Liver (tissue), 8 donors: ENCODE measurements at regions not wholly inside any gene's neighbourhood (a gene's known extent, or its start where the extent isn't known, plus 50 kb on each side); places are given as distances from the start of the nearest gene placed in this dataset.

Source experiments
- DNase-seq: peaks from one replicate; pipeline ENCODE4 v3.0.0-alpha.2; 2017; ENCODE audit warnings: low spot score
- H3K27ac ChIP-seq, 2 donors: one replicate each; pipeline ENCODE4 v1.7.0; 2013; ENCODE audit warnings: inconsistent platforms in 2 of 2, low read length in 2 of 2, control low read depth in 1 of 2, low read depth in 1 of 2, mild to moderate bottlenecking in 1 of 2
- H3K27me3 ChIP-seq, 4 donors: one replicate each; pipeline versions ENCODE4 v1.6.1 to v1.7.0; 2013; ENCODE audit warnings: low read length in 3 of 4, inconsistent platforms in 1 of 4, mild to moderate bottlenecking in 1 of 4, moderate library complexity in 1 of 4; ENCODE audit not compliant: control insufficient read depth in 4 of 4, insufficient read depth in 4 of 4
- H3K36me3 ChIP-seq, 4 donors: one replicate each; pipeline versions ENCODE4 v1.6.1 to v1.7.0; 2013; ENCODE audit warnings: low read length in 3 of 4, mild to moderate bottlenecking in 3 of 4, low read depth in 1 of 4, moderate library complexity in 1 of 4; ENCODE audit not compliant: control insufficient read depth in 4 of 4, insufficient read depth in 3 of 4
- H3K4me1 ChIP-seq, 4 donors: one replicate each; pipeline versions ENCODE4 v1.6.1 to v1.7.0; 2013; ENCODE audit warnings: low read length in 3 of 4, mild to moderate bottlenecking in 3 of 4, moderate library complexity in 1 of 4; ENCODE audit not compliant: control insufficient read depth in 4 of 4, insufficient read depth in 4 of 4
- H3K4me3 ChIP-seq, 3 donors: one replicate each; pipeline versions ENCODE4 v1.6.1 to v1.7.0; 2013; ENCODE audit warnings: low read length in 3 of 3, control low read depth in 1 of 3, low read depth in 1 of 3, mild to moderate bottlenecking in 1 of 3
- H3K9ac ChIP-seq, 2 donors: one replicate each; pipeline ENCODE4 v1.7.0; 2013; ENCODE audit warnings: low read length in 2 of 2, mild to moderate bottlenecking in 2 of 2, moderate library complexity in 2 of 2, control low read depth in 1 of 2, low read depth in 1 of 2
- H3K9me3 ChIP-seq, 4 donors: one replicate each; pipeline versions ENCODE4 v1.6.1 to v1.7.0; 2013; ENCODE audit warnings: low read length in 3 of 4; ENCODE audit not compliant: control insufficient read depth in 4 of 4
- EGR1 ChIP-seq, 2 donors: IDR thresholded peaks; 2 replicates each; pipeline ENCODE4 v1.6.1; 2016 to 2018; ENCODE audit warnings: antibody characterized with exemption in 2 of 2, low read depth in 2 of 2
- FOXA1 ChIP-seq: IDR thresholded peaks from 2 replicates; pipeline ENCODE4 v1.6.1; 2016; ENCODE audit warnings: antibody characterized with exemption
- FOXA2 ChIP-seq: IDR thresholded peaks from 2 replicates; pipeline ENCODE4 v1.6.1; 2016; ENCODE audit warnings: antibody characterized with exemption
- GABPA ChIP-seq, 2 donors: IDR thresholded peaks in 1 of 2; conservative IDR thresholded peaks in 1 of 2; 2 replicates each; pipeline ENCODE4 v1.6.1; 2016; ENCODE audit warnings: antibody characterized with exemption in 2 of 2, mild to moderate bottlenecking in 1 of 2, moderate library complexity in 1 of 2
- HNF4A ChIP-seq, 2 donors: conservative IDR thresholded peaks; 2 replicates each; pipeline ENCODE4 v1.6.1; 2016; ENCODE audit warnings: antibody characterized with exemption in 2 of 2, mild to moderate bottlenecking in 2 of 2
- HNF4G ChIP-seq: IDR thresholded peaks from 2 replicates; pipeline ENCODE4 v1.6.1; 2016; ENCODE audit warnings: antibody characterized with exemption
- JUND ChIP-seq, 2 donors: IDR thresholded peaks; 2 replicates each; pipeline ENCODE4 v1.6.1; 2016; ENCODE audit warnings: antibody characterized with exemption in 2 of 2
- NR2F2 ChIP-seq: IDR thresholded peaks from 2 replicates; pipeline ENCODE4 v1.6.1; 2016; ENCODE audit warnings: antibody characterized with exemption
- RAD21 ChIP-seq, 2 donors: IDR thresholded peaks; 2 replicates each; pipeline ENCODE4 v1.6.1; 2016; ENCODE audit warnings: antibody characterized with exemption in 2 of 2, mild to moderate bottlenecking in 2 of 2
- RXRA ChIP-seq, 2 donors: IDR thresholded peaks; 2 replicates each; pipeline ENCODE4 v1.6.1; 2017 to 2018; ENCODE audit warnings: antibody characterized with exemption in 2 of 2, mild to moderate bottlenecking in 1 of 2
- SP1 ChIP-seq: IDR thresholded peaks from 2 replicates; pipeline ENCODE4 v1.6.1; 2018; ENCODE audit warnings: antibody characterized with exemption, mild to moderate bottlenecking
- TAF1 ChIP-seq: conservative IDR thresholded peaks from 2 replicates; pipeline ENCODE4 v1.6.1; 2016; ENCODE audit warnings: antibody characterized with exemption, mild to moderate bottlenecking
- YY1 ChIP-seq: IDR thresholded peaks from 2 replicates; pipeline ENCODE4 v1.6.1; 2016; ENCODE audit warnings: antibody characterized with exemption, mild to moderate bottlenecking
- WGBS: extraction: QIAGEN DNeasy Blood & Tissue Kit; methylation state at CpG from one replicate; pipeline ENCODE4 v1.1.7; 2013; 5-methylcytosine and 5-hydroxymethylcytosine counted together
- TF ChIP-seq, protein P1 (sequence below): IDR thresholded peaks from 2 replicates; pipeline ENCODE4 v1.6.1; 2016; ENCODE audit warnings: antibody characterized with exemption
- TF ChIP-seq, protein P2 (sequence below): IDR thresholded peaks from 2 replicates; pipeline ENCODE4 v1.6.1; 2016; ENCODE audit warnings: antibody characterized with exemption
- TF ChIP-seq, protein P3 (sequence below): fragments of 150-350 bp; IDR thresholded peaks from 2 replicates; pipeline ENCODE4 v1.5.1; 2017; ENCODE audit warnings: improper control_type of control experiment, low read depth, low read length; ENCODE audit not compliant: missing input control
- TF ChIP-seq, protein P4 (sequence below): IDR thresholded peaks from 2 replicates; pipeline ENCODE4 v1.6.1; 2016; ENCODE audit warnings: antibody characterized with exemption, mild to moderate bottlenecking
- TF ChIP-seq, protein P5 (sequence below): IDR thresholded peaks from 2 replicates; pipeline ENCODE4 v1.6.1; 2016; ENCODE audit warnings: antibody characterized with exemption
- donor health status: healthy.
- donor health status: healthy.
- donor health status: healthy.
- donor health status: healthy.
- donor health status: healthy.

DNA sequence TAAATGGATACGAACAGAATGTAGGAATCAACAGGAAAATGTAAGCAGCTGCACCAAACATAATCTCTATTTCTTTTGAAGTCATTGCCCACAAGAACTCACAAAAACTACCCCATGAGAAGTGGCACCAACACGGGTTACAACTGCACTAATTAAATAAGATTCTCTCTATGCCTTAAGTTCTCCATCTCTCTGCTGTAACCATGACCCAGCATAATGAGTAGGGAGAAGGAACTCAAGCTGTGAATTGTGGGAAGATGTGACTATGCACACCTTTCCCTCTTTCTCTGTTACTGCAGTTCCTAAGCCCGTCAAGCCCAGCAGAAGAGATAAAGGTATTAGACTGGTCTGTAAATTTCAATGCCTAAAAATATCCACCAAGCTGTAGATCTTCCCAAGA, 614.0 kb downstream of the USP25 start:
- no peak overlapping the region for H3K9ac ChIP-seq
- no peak overlapping the region for H3K4me3 ChIP-seq
- no peaks in the 10 kb centered on the region for H3K9me3 ChIP-seq
- TF ChIP-seq, protein P1, sequence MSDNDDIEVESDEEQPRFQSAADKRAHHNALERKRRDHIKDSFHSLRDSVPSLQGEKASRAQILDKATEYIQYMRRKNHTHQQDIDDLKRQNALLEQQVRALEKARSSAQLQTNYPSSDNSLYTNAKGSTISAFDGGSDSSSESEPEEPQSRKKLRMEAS = no peak
- no peak for TF ChIP-seq TAF1
- TF ChIP-seq EGR1 (IDR thresholded peaks at IDR 0.05; ENCODE audit: low read depth in 2 of 2) = no peak
- no peak for TF ChIP-seq FOXA2
- TF ChIP-seq RAD21 (IDR thresholded peaks at IDR 0.05) = no peak
- no peak for TF ChIP-seq JUND (IDR thresholded peaks at IDR 0.05)
- TF ChIP-seq, protein P2, sequence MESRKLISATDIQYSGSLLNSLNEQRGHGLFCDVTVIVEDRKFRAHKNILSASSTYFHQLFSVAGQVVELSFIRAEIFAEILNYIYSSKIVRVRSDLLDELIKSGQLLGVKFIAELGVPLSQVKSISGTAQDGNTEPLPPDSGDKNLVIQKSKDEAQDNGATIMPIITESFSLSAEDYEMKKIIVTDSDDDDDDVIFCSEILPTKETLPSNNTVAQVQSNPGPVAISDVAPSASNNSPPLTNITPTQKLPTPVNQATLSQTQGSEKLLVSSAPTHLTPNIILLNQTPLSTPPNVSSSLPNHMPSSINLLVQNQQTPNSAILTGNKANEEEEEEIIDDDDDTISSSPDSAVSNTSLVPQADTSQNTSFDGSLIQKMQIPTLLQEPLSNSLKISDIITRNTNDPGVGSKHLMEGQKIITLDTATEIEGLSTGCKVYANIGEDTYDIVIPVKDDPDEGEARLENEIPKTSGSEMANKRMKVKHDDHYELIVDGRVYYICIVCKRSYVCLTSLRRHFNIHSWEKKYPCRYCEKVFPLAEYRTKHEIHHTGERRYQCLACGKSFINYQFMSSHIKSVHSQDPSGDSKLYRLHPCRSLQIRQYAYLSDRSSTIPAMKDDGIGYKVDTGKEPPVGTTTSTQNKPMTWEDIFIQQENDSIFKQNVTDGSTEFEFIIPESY = no peak
- TF ChIP-seq, protein P3, sequence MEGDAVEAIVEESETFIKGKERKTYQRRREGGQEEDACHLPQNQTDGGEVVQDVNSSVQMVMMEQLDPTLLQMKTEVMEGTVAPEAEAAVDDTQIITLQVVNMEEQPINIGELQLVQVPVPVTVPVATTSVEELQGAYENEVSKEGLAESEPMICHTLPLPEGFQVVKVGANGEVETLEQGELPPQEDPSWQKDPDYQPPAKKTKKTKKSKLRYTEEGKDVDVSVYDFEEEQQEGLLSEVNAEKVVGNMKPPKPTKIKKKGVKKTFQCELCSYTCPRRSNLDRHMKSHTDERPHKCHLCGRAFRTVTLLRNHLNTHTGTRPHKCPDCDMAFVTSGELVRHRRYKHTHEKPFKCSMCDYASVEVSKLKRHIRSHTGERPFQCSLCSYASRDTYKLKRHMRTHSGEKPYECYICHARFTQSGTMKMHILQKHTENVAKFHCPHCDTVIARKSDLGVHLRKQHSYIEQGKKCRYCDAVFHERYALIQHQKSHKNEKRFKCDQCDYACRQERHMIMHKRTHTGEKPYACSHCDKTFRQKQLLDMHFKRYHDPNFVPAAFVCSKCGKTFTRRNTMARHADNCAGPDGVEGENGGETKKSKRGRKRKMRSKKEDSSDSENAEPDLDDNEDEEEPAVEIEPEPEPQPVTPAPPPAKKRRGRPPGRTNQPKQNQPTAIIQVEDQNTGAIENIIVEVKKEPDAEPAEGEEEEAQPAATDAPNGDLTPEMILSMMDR = no peak
- no peak for TF ChIP-seq RXRA (IDR thresholded peaks at IDR 0.05)
- TF ChIP-seq HNF4A (conservative IDR thresholded peaks at IDR 0.05) = no peak
- TF ChIP-seq SP1 = no peak
- TF ChIP-seq FOXA1 = no peak
- TF ChIP-seq, protein P4, sequence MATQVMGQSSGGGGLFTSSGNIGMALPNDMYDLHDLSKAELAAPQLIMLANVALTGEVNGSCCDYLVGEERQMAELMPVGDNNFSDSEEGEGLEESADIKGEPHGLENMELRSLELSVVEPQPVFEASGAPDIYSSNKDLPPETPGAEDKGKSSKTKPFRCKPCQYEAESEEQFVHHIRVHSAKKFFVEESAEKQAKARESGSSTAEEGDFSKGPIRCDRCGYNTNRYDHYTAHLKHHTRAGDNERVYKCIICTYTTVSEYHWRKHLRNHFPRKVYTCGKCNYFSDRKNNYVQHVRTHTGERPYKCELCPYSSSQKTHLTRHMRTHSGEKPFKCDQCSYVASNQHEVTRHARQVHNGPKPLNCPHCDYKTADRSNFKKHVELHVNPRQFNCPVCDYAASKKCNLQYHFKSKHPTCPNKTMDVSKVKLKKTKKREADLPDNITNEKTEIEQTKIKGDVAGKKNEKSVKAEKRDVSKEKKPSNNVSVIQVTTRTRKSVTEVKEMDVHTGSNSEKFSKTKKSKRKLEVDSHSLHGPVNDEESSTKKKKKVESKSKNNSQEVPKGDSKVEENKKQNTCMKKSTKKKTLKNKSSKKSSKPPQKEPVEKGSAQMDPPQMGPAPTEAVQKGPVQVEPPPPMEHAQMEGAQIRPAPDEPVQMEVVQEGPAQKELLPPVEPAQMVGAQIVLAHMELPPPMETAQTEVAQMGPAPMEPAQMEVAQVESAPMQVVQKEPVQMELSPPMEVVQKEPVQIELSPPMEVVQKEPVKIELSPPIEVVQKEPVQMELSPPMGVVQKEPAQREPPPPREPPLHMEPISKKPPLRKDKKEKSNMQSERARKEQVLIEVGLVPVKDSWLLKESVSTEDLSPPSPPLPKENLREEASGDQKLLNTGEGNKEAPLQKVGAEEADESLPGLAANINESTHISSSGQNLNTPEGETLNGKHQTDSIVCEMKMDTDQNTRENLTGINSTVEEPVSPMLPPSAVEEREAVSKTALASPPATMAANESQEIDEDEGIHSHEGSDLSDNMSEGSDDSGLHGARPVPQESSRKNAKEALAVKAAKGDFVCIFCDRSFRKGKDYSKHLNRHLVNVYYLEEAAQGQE = no peak
- no peak for TF ChIP-seq HNF4G
- no peak for TF ChIP-seq YY1
- no peak for TF ChIP-seq NR2F2
- TF ChIP-seq, protein P5, sequence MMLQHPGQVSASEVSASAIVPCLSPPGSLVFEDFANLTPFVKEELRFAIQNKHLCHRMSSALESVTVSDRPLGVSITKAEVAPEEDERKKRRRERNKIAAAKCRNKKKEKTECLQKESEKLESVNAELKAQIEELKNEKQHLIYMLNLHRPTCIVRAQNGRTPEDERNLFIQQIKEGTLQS = no peak
- no peaks in the 10 kb centered on the region for H3K27me3 ChIP-seq
- no peak overlapping the region for H3K27ac ChIP-seq
- H3K4me1 ChIP-seq = no peaks in the 10 kb centered on the region
- WGBS = 94% methylated on average over 3 of the region's 3 CpGs
- H3K36me3 ChIP-seq = no peaks in the 10 kb centered on the region
- no peak for DNase-seq

DNA sequence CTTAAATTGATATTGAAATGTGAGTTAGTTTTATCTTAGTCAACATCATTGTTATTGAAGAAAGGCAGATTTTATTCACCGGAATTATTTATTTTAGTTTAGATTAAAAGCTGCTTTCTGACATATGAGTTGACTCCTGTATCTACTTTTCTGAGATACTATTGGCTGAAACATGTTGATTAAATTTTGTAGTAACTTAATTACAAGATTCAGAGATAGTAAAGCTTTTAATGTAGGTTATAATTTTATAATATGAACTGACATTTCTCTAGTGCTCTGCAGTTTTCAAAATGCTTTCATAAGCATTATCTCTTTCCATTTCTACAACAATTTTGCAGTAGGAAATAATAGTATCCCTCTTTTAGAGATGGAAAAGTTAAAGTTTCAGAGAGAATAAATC, 616.0 kb downstream of the USP25 start:
- no peaks in the 10 kb centered on the region for H3K9me3 ChIP-seq
- no peak overlapping the region for H3K4me3 ChIP-seq
- no peak for DNase-seq
- H3K36me3 ChIP-seq = no peaks in the 10 kb centered on the region
- no peaks in the 10 kb centered on the region for H3K27me3 ChIP-seq
- TF ChIP-seq GABPA (IDR thresholded peaks at IDR 0.05 in 1 of 2, conservative IDR thresholded peaks at IDR 0.05 in 1 of 2) = no peak
- H3K4me1 ChIP-seq = no peaks in the 10 kb centered on the region
- WGBS = 95% methylated on average over 1 of the region's 1 CpG
- H3K27ac ChIP-seq = no peak overlapping the region
- no peak overlapping the region for H3K9ac ChIP-seq
